ENCODE measurements at regions not wholly inside any gene's neighbourhood (a gene's known extent, or its start where the extent isn't known, plus 50 kb on each side); places are given as distances from the start of the nearest gene placed in this dataset.
"Not testable (repeated sequence)": the region's sequence is repeated elsewhere in the genome, so short reads cannot be mapped to it uniquely, and the experiment has no call there.

- not testable (repeated sequence) for DNase-seq (ENCODE audit: low read depth in 3 of 3)
These were observed 130.5 kb upstream of the VOPP1 start for GRCh38 chr7:55702831-55703230.

GRCh38 chr7:55699450-55699842 is 127.1 kb upstream of the VOPP1 start:
- not testable (repeated sequence) for DNase-seq (ENCODE audit: low read depth in 3 of 3)

GRCh38 chr7:55698607-55699449 is 126.5 kb upstream of the VOPP1 start:
- not testable (repeated sequence) for DNase-seq (ENCODE audit: low read depth in 3 of 3)

- not testable (repeated sequence) for DNase-seq (ENCODE audit: low read depth in 3 of 3)
These were observed 123.8 kb upstream of the VOPP1 start for GRCh38 chr7:55695893-55696701.

GRCh38 chr7:55694484-55694883 is 122.2 kb upstream of the VOPP1 start:
- DNase-seq (ENCODE audit: low read depth in 3 of 3): not testable (repeated sequence)

GRCh38 chr7:55688684-55689681 is 116.7 kb upstream of the VOPP1 start:
- not testable (repeated sequence) for DNase-seq (ENCODE audit: low read depth in 3 of 3)

- not testable (repeated sequence) for DNase-seq (ENCODE audit: low read depth in 3 of 3)
These were observed 116.0 kb upstream of the VOPP1 start for GRCh38 chr7:55688261-55688660.

GRCh38 chr7:55687252-55687651 is 115.0 kb upstream of the VOPP1 start:
- DNase-seq (ENCODE audit: low read depth in 3 of 3): not testable (repeated sequence)

GRCh38 chr7:55686771-55687170 is 114.5 kb upstream of the VOPP1 start:
- not testable (repeated sequence) for DNase-seq (ENCODE audit: low read depth in 3 of 3)

GRCh38 chr7:55683501-55683900 is 111.2 kb upstream of the VOPP1 start:
- DNase-seq (ENCODE audit: low read depth in 3 of 3): not testable (repeated sequence)

GRCh38 chr7:55675589-55675988 is 103.3 kb upstream of the VOPP1 start:
- DNase-seq (ENCODE audit: low read depth in 3 of 3): not testable (repeated sequence)

GRCh38 chr7:55673525-55673924 is 101.2 kb upstream of the VOPP1 start:
- not testable (repeated sequence) for DNase-seq (ENCODE audit: low read depth in 3 of 3)

- DNase-seq (ENCODE audit: low read depth in 3 of 3): not testable (repeated sequence)
These were observed 99.8 kb upstream of the VOPP1 start for GRCh38 chr7:55672084-55672483.

GRCh38 chr7:55657654-55658053 is 85.4 kb upstream of the VOPP1 start:
- DNase-seq (ENCODE audit: low read depth in 3 of 3): no peak

GRCh38 chr7:55651057-55651456 is 78.8 kb upstream of the VOPP1 start:
- DNase-seq (ENCODE audit: low read depth in 3 of 3): no peak

- DNase-seq (ENCODE audit: low read depth in 3 of 3): no peak
These were observed 76.9 kb upstream of the VOPP1 start for GRCh38 chr7:55649238-55649637.

GRCh38 chr7:55644567-55644966 is 72.3 kb upstream of the VOPP1 start:
- DNase-seq (ENCODE audit: low read depth in 3 of 3): no peak

- no peak for DNase-seq (ENCODE audit: low read depth in 3 of 3)
These were observed 70.0 kb upstream of the VOPP1 start for GRCh38 chr7:55642266-55642665.

GRCh38 chr7:55641811-55642210 is 69.5 kb upstream of the VOPP1 start:
- DNase-seq (ENCODE audit: low read depth in 3 of 3): no peak

GRCh38 chr7:55641273-55641691 is 69.0 kb upstream of the VOPP1 start:
- DNase-seq (ENCODE audit: low read depth in 3 of 3): peak in 2 of 3 experiments; percentile 3 to 15

- no peak for DNase-seq (ENCODE audit: low read depth in 3 of 3)
These were observed 67.3 kb upstream of the VOPP1 start for GRCh38 chr7:55639640-55640039.
